Body of pancreas (tissue), 4 donors: ENCODE measurements at regions not wholly inside any gene's neighbourhood (a gene's known extent, or its start where the extent isn't known, plus 50 kb on each side); places are given as distances from the start of the nearest gene placed in this dataset.
"Not testable (repeated sequence)": the region's sequence is repeated elsewhere in the genome, so short reads cannot be mapped to it uniquely, and the experiment has no call there.

ENCODE experiments used
- ATAC-seq: fragments of 150-250 bp; one replicate; pipeline ENCODE4 v1.9.1; 2016
- DNase-seq, 4 donors: peaks; one replicate each; pipeline ENCODE4 v3.0.0-alpha.2; 2019
- H3K27ac ChIP-seq, 4 donors: fragments of 200-600 bp; sonication (generic); 1 replicate in 3 of 4; 2 replicates in 1 of 4; pipeline versions ENCODE4 v1.5.1 to v1.6.1; 2016 to 2019; ENCODE audit warnings: mild to moderate bottlenecking in 1 of 4, mixed read lengths in 1 of 4, moderate library complexity in 1 of 4
- H3K27me3 ChIP-seq, 2 donors: fragments of 200-600 bp; sonication (generic); one replicate each; pipeline ENCODE4 v1.6.0; 2016; ENCODE audit warnings: mild to moderate bottlenecking in 1 of 2
- H3K36me3 ChIP-seq, 2 donors: fragments of 200-600 bp; sonication (generic); replicated peaks in 1 of 2; 2 replicates each; pipeline ENCODE4 v1.5.1; 2016; ENCODE audit warnings: low read depth in 2 of 2; ENCODE audit not compliant: insufficient read depth in 1 of 2
- H3K4me1 ChIP-seq: fragments of 200-600 bp; sonication (generic); one replicate; pipeline ENCODE4 v1.6.0; 2016
- H3K4me3 ChIP-seq, 2 donors: fragments of 200-600 bp; sonication (generic); 1 replicate in 1 of 2; 2 replicates in 1 of 2; pipeline ENCODE4 v1.5.1; 2016 to 2019
- H3K9me3 ChIP-seq, 3 donors: fragments of 200-600 bp; sonication (generic); 1 replicate in 2 of 3; 2 replicates in 1 of 3; pipeline ENCODE4 v1.5.1; 2016
- POLR2A ChIP-seq, 3 donors: fragments of 450-650 bp; IDR thresholded peaks; one replicate each; pipeline ENCODE4 v1.6.1; 2016; ENCODE audit warnings: antibody characterized with exemption in 3 of 3, mild to moderate bottlenecking in 2 of 3
- WGBS, 2 donors: methylation state at CpG; one replicate each; pipeline ENCODE4 v1.1.5; 2017; 5-methylcytosine and 5-hydroxymethylcytosine counted together
- intact Hi-C: fragments of 100-400 bp; cut with DNase I; formaldehyde crosslinking; loops from one replicate; pipeline ENCODE4 v1.15.1; 2023
- TF ChIP-seq, protein P1 (sequence below), 7 experiments: fragments of 450-650 bp in 4 of 7; fragments of 200-600 bp in 3 of 7; sonication (generic) in 3 of 7; IDR thresholded peaks; one replicate each; pipeline ENCODE4 v1.5.1; 2016 to 2019; ENCODE audit warnings: antibody characterized with exemption in 7 of 7

DNA sequence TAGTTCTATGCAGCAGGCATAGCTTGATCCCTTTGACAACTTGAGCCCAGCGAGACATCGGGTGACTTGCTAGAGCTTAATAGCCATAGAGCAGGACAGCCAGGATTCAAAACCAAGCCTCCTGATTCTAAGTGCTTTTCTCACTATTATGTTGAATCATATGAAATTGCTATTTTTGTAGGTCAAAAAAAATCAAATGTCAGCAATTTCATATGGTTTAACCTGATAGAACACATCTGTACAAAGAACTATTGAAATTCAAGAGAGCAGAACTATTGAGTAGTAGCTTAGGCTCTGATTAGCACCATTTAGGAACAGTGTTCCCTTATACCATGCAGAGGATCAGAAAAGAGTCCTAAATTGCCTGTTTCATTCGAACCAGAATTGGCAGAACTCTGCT is 132.0 kb downstream of the EMP1 start:
- H3K27ac ChIP-seq = no peak overlapping the region
- no peaks in the 10 kb centered on the region for H3K27me3 ChIP-seq
- WGBS, 2 donors = 71 to 75% methylated on average over 3 of the region's 3 CpGs
- TF ChIP-seq, protein P1, sequence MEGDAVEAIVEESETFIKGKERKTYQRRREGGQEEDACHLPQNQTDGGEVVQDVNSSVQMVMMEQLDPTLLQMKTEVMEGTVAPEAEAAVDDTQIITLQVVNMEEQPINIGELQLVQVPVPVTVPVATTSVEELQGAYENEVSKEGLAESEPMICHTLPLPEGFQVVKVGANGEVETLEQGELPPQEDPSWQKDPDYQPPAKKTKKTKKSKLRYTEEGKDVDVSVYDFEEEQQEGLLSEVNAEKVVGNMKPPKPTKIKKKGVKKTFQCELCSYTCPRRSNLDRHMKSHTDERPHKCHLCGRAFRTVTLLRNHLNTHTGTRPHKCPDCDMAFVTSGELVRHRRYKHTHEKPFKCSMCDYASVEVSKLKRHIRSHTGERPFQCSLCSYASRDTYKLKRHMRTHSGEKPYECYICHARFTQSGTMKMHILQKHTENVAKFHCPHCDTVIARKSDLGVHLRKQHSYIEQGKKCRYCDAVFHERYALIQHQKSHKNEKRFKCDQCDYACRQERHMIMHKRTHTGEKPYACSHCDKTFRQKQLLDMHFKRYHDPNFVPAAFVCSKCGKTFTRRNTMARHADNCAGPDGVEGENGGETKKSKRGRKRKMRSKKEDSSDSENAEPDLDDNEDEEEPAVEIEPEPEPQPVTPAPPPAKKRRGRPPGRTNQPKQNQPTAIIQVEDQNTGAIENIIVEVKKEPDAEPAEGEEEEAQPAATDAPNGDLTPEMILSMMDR (IDR thresholded peaks at IDR 0.05) = no peak
- no peak for TF ChIP-seq POLR2A (IDR thresholded peaks at IDR 0.05)
- intact Hi-C loops = no loop called here
- ATAC-seq = no peak
- H3K4me3 ChIP-seq = no peak overlapping the region
- H3K4me1 ChIP-seq = no peaks in the 10 kb centered on the region
- H3K9me3 ChIP-seq = no peaks in the 10 kb centered on the region
- no peaks in the 10 kb centered on the region for H3K36me3 ChIP-seq
- DNase-seq = no peak

DNA sequence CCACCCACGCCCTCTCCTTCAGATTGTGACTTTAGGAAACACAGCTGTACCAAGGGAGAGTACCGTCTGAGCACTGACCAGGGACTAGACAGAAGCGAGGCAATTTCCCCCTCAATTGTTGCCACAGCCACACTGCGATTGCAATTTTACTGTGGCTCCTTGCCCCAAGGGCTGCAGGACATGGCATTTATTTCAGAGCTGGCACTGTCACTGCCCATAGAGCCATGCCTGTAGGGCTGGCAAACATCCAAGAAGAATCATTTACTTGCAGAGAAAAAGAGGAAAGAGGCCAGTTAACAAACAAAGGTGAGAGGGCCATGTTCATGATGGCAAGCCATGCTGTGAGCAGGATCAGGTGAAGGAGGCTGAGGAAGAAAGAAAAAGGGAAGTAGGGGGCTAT is 129.6 kb downstream of the EMP1 start:
- intact Hi-C loops = no loop called here
- Histone ChIP-seq H3K36me3 (no peaks in the 10 kb centered on the region), H3K27ac (no peak overlapping the region), H3K9me3 (no peaks in the 10 kb centered on the region), H3K4me1 (no peaks in the 10 kb centered on the region), H3K27me3 (no peaks in the 10 kb centered on the region), H3K4me3 (no peak overlapping the region)
- 56 to 63% methylated on average over 4 of the region's 4 CpGs for WGBS, 2 donors
- DNase-seq (no peak), ATAC-seq (no peak)
- no peak for TF ChIP-seq POLR2A (IDR thresholded peaks at IDR 0.05)
- TF ChIP-seq, protein P1 (IDR thresholded peaks at IDR 0.05) = no peak

DNA sequence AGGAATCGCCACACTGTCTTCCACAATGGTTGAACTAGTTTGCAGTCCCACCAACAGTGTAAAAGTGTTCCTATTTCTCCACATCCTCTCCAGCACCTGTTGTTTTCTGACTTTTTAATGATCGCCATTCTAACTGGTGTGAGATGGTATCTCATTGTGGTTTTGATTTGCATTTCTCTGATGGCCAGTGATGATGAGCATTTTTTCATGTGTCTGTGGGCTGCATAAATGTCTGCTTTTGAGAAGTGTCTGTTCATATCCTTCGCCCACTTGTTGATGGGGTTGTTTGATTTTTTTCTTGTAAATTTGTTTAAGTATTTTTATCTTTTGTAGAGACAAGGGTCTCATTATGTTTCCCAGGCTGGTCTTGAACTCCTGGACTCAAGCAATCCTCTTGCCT is 128.5 kb downstream of the EMP1 start:
- H3K9me3 ChIP-seq, H3K4me3 ChIP-seq, DNase-seq, ATAC-seq, H3K36me3 ChIP-seq, H3K4me1 ChIP-seq, H3K27ac ChIP-seq, intact Hi-C loops, H3K27me3 ChIP-seq: not testable (repeated sequence)
- 64 to 72% methylated on average over 2 to 3 of the region's 3 CpGs for WGBS, 2 donors

DNA sequence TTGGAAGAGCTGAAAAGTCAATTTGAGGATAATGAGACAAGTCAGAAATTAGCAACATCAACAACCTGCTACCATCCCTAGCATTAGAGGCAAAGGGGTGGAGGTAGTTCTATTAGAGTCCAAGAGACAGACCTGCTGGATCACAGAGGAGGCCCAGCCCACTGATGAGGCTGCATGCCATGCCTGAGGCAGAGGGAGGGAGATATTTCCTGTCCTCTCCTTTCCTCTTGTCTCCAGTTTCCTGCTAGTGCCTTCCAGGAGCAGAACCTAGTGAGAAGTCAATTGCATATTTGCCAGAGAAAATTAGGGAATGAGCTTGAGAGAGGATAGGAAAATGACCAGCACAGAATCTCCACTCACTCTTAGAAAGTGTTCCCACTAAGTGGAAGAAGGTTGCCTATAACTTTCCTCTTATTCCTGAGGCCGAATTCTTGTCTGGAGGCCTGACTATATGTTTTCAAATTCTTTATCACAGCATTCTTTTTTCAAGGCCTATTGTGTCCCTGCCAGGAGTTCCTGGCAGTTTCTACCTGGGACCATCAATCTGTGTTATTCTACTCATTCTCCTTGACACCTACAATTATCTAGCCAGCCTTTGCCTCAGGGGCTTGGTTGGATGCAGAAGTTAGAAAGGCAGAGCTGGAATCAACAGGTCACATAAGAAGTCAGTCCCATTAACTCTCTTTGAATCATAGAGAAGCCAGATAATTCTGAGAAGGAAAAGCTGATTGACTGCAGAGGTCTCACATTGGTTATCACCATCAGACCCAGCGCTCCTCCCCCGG is 121.9 kb downstream of the EMP1 start:
- Histone ChIP-seq H3K9me3 (peaks cover 0 to 9% (median 0%) of the 10 kb centered on the region in 3 donors), H3K27me3 (no peaks in the 10 kb centered on the region), H3K27ac (no peak overlapping the region), H3K4me3 (no peak overlapping the region), H3K4me1 (no peaks in the 10 kb centered on the region), H3K36me3 (no peaks in the 10 kb centered on the region)
- DNase-seq (no peak), ATAC-seq (no peak)
- 71 to 78% methylated on average over 3 of the region's 3 CpGs for WGBS, 2 donors
- intact Hi-C loops = no loop called here
- TF ChIP-seq, protein P1 (IDR thresholded peaks at IDR 0.05) = no peak
- TF ChIP-seq POLR2A (IDR thresholded peaks at IDR 0.05) = no peak

DNA sequence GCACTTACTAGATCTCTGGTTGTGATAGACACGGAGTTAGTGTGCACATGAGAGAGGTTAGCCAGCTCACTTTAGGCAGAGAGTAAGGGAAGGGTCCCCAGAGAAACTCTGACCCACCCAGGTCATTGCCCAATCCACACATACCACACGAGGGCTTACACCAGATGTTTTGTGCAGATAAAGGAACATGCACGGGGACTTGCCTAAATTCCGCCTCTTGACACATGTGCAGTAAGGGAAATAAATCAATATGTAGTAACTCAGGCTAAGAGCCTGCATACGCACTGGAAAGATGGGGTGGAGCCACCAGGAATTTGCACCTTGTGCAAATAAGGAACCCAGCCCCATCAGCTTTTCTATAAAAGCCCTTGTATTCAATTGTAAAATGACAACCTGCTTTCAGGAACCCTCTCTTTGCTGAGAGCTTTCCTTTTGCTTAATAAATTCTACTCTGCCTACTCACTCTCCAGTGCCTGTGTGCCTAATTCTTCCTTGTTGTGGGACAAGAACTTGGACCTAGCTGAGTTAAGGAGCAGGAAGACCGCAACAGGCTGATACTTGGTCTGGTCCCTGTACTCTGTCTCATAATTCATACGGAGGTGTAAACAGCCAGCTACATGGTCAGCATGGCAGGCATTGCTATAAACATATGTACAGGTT is 120.2 kb downstream of the EMP1 start:
- Histone ChIP-seq H3K9me3 (peaks cover 0 to 9% (median 0%) of the 10 kb centered on the region in 3 donors), H3K36me3 (no peaks in the 10 kb centered on the region), H3K4me3 (no peak overlapping the region), H3K27me3 (no peaks in the 10 kb centered on the region), H3K4me1 (no peaks in the 10 kb centered on the region), H3K27ac (no peak overlapping the region)
- no peak for DNase-seq
- 48 to 61% methylated on average over 7 of the region's 7 CpGs for WGBS, 2 donors
- intact Hi-C loops = no loop called here
- TF ChIP-seq, protein P1 (IDR thresholded peaks at IDR 0.05) = no peak
- no peak for TF ChIP-seq POLR2A (IDR thresholded peaks at IDR 0.05)
- ATAC-seq = no peak
